ENCODE measurements at regions not wholly inside any gene's neighbourhood (a gene's known extent, or its start where the extent isn't known, plus 50 kb on each side); places are given as distances from the start of the nearest gene placed in this dataset.
A peak's percentile ranks its signal among the peaks of the same experiment; 100 is the strongest.
"Not testable (repeated sequence)": the region's sequence is repeated elsewhere in the genome, so short reads cannot be mapped to it uniquely, and the experiment has no call there.

DNA sequence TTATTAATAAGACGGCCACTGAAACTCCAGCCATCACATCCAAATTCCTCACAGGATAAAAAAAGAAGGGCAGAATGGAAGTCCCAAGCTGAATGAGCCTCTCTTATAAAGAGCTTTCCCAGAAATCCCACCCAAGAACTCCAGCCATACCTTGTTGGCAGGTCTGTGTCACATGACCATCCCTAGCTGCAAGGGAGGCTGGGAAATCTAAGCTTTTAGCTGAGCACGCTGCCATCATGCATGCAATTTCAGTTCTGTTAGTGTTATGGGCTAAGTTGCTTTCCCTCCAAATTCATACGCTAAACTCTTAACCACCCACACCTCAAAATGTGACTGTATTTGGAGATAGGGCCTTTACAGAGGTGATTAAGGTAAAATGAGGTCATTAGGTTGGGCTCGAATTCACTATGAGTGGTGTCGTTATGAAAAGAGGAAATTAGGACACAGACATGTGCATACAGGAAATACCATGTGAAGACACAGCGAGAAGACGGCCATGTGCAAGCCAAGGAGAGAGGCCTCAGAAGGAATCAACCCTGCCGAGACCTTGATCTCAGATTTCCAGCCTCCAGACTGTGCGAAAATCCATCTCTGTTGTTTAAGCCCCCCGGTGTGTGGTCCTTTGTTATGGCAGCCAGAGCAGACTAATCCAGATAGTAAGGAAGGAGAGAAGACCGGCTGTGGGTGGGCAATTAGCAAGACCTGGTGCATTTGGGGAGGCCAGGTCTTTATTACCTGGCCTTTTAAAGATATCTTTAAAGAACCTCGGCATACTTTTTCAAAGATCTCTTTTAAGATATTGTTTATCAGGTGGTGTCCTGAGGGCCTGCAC is 317.6 kb downstream of the BCOR start:
- no peak for DNase-seq

DNA sequence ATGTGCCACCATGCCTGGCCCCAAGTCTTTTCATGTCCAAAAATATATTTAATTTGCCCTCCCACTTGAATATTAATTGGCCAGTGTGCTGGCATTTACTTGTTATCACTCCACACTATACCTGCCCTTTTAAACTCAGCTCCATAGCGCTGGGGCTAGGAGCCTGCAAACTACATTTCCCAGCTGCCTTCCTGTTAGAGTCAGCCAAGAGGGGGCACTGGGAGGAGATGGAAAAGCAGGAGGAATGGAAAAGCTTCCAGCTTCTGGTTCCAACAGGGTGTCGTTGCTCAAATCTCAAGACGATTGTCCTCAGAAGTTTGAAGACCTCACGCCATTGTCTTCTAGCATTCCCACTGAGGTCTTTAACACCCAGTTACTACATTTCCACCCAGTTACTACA is 315.5 kb downstream of the BCOR start:
- DNase-seq = no peak

DNA sequence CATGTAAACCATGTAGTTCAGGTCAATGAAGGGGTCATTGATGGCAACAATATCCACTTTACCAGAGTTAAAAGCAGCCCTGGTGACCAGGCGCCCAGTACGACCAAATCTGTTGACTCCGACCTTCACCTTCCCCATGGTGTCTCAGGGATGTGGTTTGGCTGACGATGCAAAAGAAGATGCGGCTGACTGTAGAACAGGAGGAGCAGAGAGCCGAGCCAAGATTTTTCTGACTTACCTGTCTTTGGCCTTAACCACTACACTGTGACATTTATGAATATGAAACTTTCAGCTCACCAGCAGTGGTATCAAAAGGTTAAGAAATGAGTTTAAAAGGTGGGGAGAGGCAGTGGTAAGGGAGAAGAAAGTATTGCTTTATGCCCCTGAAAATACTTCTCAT is 309.8 kb downstream of the BCOR start:
- DNase-seq = no peak

DNA sequence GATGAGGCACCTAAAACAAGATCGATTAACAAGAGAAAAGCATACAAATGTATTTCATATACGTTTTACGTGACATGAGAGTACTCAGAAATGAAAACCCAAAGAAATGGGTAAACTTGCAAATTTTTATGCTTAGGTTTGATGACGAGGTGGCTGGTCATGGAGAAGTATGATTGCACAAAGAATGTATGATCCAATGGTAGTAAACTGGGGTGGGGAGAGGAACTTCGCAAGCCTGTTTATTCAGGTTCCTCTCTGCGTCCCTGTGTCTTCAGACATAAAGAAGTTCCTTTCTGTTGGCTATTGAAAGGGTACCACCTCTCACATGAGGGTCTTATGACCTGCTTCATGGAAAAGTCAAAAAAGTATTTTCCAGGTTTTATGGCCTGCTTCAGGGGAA is 309.2 kb downstream of the BCOR start:
- DNase-seq = no peak

DNA sequence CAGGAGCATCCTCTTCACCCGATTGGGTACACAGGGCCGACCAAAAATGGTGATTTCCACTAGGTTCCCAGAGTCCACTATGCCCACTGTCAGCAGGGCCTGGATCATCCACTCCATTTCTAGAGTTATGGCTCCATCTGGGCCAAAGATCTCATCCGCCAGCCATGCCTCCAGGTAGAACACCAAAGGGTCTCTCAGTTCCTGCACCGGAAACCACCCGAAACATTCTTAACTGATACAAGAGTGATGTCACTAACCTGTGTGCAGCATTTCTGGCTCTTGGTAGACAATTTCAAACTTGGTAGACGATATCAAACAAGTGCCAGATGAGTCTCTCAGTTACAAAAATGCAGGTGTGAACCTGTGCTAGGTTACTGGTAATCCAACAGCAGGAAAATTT is 306.1 kb downstream of the BCOR start:
- no peak for DNase-seq

DNA sequence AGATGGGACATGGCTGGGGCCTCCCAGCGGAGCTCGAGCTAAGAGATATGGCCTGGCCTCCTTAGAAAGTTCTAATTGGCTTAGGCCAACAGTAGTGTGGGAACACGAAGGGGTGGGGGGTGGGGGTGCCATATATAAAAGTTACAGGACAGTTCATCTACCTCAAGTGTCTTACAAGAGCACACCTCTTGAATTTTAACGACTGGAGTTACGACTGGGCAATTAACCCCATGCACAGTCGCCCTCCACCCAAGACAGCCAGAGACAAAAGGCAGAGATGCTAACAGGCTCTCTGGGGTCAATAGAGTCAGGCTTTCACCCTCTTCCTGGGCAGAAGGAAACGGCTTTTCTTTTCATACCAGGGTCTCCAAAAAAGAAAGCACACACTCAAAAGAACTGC is 302.2 kb downstream of the BCOR start:
- DNase-seq = no peak

DNA sequence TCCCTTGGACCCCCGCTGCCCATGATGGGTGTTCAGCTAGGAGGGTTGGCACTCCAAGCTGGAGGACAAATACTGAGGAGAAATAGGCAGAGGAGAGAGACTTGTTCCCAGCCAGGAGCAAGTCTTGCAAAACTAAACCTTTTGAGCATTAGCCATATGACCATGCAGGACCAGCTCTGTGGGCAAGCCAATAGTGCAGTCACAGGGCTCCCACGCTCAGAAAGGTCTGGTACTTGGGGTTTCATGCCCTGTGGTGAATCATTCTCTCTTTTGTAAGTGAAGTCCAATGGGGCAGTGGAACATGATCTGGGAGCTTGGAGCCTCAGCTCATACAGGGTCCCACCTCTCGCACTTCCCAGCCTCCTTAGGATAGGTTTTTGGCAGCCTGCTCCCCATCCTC is 300.9 kb downstream of the BCOR start:
- no peak for DNase-seq

DNA sequence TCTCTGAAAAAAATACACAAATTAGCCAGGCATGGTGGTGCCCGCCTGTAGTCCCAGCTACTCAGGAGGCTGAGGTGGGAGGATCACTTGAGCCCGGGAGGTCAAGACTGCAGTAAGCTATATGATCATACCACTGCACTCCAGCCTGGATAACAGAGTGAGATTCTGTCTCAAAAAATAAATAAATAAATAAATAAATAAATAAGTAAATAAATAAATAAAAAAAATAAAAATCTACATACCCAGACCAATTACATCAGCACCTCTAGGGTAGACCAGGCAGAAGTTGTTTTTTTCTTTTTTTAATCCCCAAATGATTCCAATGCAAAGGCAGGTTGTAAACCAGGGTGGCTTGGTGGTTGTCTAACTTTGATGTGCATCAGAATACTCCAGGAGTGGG is 299.3 kb downstream of the BCOR start:
- not testable (repeated sequence) for DNase-seq

DNA sequence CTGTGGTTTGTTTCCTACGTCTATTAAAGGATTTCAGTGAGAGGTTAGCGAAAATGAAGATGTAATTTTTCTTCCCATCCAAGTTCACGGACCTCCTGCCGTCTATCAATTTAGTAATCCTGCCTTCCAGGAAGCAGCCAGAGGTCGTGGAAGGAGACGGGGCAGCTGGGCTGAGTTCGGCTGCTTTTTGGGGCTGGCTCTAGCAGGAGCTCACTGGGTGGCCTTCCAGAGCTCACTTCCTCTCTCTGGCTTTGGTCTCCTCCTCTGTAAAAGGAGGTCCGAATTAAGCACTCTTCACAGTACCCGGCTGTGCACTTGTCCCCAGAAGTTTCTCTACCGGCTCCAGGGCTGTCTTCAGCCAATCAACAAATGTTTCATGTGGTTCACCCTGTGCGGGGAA is 295.4 kb downstream of the BCOR start:
- DNase-seq = no peak

DNA sequence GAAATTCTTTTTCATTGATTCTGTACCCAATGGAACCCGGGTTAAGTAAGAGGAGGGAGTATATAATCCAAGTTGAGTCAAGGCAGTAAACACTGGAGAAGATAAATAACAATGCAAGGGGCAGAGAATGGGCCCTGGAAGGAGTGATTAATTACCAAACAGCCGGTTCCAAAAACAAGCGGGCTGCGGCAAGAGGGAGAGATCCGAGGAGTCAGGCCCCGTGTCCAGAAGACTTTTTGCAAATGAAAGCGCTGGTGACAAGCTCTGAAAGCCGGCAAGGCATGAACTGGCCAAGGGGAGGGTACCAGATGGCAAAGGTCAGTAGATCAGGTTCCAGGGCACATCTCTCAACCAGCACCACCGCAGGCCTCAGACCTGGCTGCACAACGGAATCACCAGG is 294.9 kb downstream of the BCOR start:
- no peak for DNase-seq

DNA sequence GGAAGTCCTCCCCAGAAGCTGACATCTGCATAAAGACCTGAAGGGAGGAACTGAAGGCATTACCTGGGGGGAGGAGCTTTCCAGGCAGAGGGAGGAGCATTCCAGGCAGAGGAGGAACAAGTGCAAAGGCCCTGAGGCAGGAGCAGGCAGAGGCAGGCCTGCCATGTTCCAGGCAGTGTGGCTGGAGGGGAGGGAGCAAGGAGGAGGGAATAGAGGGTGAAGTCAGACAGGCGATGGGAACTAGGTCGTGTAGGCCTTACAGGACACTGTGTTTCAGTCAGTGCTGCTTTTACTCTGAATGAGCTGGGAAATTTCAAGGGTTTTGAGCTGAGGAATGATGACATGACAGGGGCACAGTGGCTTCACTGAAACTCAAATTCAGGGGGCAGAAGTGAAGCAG is 292.7 kb downstream of the BCOR start:
- no peak for DNase-seq

DNA sequence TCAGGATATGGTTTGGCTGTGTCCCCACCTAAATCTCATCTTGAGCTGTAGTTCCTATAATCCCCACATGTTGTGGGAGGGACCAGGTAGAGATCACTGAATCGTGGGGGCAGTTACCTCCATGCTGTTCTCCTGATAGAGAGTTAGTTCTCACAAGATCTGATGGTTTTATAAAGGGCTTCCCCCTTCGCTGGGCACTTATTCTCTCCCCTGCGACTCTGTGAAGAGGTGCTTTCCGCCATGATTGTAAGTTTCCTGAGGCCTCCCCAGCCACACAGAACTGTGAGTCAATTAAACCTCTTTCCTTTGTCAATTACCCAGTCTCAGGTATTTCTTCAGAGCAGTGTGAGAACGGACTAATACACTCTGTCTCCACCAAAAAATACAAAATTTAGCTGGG is 291.9 kb downstream of the BCOR start:
- DNase-seq = no peak

DNA sequence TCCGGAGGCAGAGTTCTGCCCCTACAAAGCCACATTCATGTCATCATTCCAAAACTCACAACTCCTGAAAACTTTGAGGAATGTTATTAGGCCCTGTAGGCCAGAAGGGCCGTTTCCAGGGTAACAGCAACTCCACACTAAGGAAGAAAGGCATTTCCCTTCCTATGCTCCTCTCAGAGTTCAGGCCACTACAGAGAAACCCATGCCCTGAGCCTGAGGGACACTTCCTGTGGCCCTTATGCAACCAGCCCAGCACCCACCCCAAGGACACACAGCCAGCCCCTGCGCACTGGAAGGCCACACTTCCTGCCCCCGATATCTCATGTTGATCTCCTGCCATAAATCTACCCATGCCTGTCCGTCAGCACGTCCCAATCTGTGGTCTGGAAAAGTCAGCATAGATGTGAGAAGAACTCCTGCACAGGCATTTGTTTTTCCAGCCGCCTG is 289.3 kb downstream of the BCOR start:
- no peak for DNase-seq

DNA sequence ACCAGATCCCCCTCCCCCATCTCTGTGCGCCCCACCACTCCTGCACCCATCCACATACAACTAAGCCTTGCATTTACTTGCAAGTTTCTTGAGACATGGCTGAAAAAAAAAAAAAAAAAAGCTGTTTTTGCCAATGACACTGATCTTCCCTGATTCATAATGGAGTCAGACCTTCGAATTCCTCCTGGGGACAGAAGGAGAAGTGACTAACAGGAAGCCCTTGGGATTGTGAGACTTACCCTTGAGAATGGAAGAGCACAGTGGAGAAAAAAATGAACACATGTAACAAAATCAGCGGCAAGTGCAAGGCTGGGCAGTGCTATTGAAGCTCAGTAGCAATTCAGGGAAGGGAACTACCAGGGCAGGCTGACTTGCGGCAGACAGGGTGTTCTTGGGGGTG is 288.4 kb downstream of the BCOR start:
- no peak for DNase-seq

DNA sequence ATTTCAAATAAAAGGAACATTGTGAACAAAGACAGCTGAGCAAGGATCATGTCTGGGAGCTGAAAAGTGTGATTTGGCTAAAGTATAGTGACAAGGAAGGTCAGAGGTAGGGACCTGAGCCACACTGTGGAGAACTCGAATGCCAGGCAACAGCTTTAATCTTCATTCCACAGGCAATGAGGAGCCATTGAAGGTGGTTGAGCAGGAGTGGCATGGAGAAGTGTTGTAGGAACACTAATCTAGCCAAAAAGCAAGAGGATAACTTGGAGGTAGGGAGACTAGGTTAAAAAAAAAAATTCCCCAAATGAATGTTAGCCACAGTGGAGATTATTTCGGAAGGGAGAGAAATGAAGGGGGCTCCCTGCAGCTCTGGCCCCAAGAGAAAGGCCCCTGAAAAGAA is 286.9 kb downstream of the BCOR start:
- no peak for DNase-seq

DNA sequence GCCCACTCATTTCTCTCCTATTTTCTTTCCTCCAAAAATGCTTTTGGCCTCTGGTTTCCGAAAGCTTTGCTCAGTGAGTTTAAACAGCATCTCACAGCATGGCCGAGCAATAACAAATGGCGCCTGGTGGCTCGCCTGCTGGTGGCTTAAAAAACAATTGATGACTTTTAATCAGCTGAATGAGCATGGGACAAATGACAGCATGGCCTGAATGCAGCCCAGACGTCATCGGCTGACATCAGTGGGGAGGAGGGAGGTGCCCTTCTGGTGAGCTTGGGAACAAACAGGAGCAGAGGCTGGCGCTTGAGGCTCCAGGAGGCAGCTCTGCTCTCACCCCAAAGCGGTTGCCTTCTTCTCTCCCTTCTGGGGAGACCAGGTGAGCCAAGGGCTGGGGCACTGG is 286.4 kb downstream of the BCOR start:
- no peak for DNase-seq

DNA sequence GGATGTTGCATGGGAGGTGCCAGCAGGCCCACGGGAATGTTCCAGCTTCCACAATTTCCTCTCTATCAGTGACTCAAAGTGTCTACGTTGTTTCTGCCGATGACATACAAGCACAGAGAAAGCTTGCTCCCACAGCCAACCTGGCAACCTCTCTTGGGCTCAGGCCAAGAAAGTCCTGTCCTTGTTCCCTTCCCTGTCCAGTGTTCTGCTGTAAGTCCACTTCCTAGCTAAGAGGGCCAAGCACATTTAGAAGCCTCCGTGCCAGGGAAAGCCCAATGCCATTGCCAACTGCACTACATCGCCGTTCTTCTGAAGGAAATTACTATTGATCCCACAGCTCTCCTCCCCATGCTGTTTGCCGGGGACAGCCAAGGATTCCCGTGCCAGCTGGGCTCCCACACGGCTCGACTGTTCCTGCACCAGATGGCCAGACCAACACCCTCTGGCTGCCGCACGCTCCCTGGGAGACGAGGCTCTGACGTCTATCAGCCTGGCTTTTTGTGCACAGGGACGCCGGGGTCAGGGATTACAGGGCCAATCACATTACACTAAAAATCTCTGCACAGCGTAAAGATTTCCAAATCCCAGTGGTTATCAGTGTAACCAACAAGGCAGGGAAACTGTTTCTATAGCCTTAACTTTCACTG is 284.0 kb downstream of the BCOR start:
- DNase-seq = no peak

DNA sequence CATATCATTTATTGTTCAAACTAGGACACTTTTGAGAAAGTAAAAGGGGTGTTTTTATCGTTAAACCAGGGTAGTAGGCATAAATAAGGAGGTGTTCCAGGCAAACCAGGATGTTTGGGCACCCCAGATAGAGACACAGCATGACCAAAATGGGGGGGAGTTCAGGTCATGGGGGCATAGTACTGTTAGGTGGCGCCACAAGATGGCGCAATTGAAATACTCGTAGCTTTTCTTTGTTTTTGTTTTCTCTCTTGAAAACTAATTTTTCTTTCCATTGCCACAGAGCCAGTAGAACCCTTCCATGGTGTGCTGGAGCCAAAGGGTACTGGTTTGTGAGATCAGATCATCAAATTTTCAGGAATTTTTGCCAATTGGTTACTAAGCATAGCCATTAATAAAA is 283.4 kb downstream of the BCOR start:
- peak in 1 of 2 donors; percentile 48 for DNase-seq

DNA sequence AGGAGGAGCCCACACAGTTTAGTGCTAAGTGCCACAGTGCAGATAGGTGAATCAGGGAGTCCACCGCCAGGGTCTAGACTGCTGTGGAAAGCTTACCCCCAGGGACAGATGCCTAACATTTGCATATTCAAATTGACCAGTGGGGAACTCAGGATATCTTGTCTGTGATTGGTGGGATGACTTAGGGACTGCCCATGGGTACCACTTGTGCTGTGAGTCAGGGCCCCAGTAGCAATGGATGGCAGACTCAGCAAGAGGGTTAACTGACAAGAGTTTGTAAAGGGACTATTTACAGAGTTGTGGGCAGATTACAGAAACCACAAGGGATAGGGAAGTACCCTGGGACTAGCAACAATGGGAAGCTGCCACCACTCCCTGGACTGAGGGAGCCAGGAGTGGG is 282.1 kb downstream of the BCOR start:
- DNase-seq = no peak

DNA sequence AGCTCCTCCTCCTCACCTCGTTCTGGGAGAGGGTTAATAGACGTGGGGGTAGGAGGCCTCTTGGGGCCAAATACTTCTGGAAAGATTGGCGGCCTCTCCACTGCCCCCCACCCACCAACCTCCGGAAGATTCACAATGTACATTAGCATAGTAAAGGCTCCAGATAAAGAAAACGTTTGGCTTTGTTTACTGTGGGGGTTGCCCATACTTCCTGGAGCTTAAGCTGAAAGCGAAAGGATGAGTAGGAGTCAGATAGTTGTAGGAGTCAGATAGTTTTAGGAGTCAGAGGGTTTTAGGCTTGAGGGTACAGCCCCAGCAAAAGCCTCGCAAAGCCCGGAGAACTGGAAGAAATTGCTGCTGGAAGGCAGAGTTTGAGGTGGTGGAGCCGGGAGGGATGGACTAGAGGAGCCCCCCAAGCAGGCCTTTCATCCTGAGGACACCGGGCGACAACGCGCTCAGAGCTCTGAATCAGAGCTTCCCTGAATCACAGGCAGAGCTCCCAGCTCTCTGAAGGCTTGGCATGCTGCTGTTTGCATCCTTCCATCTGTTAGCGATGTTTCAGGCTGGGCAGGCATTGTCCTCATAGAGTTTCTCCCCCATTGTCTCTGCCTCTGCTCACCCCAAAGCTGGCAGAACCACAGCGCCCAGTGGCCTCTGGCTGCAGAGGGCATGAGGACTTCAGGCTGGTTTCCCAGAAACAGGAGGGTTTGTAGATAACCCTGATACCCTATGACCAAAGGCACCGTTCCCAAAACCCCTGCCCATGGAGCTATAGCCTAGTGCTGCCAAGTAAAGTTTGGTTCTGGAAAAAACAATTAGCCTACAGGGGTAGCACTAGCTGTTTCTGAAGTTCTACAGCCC is 280.7 kb downstream of the BCOR start:
- DNase-seq = no peak

DNA sequence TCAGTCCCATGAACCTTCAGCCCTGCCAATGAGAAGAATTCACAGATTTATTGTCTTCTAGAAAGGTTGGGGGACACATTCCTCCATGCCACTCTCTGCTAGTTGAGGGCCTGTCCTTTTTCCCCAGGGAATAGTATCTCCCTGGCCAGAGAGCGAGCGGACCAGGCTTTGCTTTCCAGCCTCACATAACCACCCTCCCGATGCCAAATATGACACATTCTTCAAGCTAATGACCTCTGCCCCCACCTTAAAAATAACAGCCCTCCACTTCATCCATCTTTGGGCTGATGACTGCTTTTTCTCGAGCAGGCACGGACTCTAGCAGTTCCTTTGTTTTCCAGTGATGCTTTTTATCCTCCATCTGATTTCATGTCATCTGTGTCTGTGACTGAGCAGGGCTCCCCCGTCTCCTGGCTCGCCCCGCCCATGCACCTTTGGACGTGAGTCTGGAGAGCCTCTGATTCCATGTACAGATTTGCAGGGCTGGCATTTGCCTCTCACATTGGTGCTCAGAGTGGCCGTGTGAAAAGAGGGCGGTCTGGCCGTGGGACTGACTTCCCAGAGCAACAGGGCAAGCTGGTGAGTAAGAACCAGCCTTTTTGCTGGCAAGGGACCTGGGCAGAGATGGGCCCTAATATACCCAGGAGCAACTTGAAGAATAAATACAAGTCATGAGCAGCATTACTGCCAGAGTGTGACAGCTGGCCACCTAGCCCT is 279.8 kb downstream of the BCOR start:
- no peak for DNase-seq

DNA sequence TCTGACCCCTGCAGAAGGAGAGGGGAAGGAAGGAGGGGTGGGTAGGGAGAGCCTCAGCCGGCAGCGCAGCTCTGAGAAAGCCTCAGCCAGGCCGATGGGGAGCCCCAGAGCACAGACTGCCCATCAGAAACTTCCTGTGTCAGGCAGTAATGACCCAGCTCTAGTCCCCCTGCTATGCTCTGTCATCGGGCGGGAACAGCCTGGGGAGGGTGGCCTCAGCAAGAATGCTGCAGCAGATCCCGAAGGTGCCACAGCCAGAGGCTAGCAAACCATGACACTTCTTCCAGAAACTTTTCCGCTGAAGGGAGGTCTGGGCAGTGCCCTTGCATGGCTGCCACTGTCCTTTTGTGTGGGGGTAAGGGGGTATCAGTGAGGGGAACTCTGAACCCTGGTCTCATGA is 279.0 kb downstream of the BCOR start:
- no peak for DNase-seq
